NCI-H526 treated with DMSO at 0.1 percent for 48 hours (cell line): ENCODE measurements at regions not wholly inside any gene's neighbourhood (a gene's known extent, or its start where the extent isn't known, plus 50 kb on each side); places are given as distances from the start of the nearest gene placed in this dataset.
"Not testable (repeated sequence)": the region's sequence is repeated elsewhere in the genome, so short reads cannot be mapped to it uniquely, and the experiment has no call there.

Experiments
- DNase-seq: peaks from one replicate; lab custom pipeline; 2025; lab: John Stamatoyannopoulos, UW

DNA sequence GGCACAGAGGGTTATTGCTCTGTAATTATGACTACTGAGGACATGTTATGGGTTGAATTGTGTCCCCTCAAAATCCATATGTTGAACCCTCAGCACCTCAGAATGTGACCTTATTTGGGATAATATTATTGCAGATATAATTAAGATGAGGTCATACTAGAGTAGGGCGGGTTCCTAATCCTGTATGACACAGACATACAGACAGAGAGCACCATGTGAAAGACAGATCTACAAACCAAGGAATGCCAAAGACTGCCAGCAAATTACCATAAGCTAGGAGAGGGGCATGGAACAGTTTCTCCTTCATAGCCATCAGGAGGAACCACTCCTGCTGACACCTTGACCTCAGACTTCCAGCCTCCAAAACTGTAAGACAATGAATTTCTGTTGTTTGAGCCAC, 115.2 kb upstream of the OTUD4 start:
- no peak for DNase-seq

GRCh38 chr4:145295122-145295521, 114.7 kb upstream of the OTUD4 start:
- no peak for DNase-seq

DNA sequence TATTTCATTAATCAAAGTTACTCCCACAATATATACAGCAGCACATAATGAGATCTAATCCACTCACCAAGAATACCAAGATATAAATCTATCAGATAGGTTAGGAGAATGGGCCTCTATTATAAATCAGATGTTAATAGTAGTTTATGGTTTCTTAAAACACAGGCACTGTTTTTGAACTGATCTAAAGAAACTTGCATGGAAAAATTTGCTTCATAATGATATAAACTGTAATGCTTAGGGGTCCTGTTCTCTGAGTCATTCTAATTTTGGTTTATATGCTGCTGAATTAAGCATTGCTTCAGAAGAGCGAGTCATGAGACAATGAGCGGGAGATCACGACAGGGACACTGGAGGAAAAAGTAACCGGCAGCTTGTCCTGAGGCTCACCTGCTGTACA, 113.3 kb upstream of the OTUD4 start:
- DNase-seq = no peak

GRCh38 chr4:145290955-145291354, 110.6 kb upstream of the OTUD4 start:
- no peak for DNase-seq

GRCh38 chr4:145289403-145290076, 109.2 kb upstream of the OTUD4 start:
- DNase-seq = no peak

DNA sequence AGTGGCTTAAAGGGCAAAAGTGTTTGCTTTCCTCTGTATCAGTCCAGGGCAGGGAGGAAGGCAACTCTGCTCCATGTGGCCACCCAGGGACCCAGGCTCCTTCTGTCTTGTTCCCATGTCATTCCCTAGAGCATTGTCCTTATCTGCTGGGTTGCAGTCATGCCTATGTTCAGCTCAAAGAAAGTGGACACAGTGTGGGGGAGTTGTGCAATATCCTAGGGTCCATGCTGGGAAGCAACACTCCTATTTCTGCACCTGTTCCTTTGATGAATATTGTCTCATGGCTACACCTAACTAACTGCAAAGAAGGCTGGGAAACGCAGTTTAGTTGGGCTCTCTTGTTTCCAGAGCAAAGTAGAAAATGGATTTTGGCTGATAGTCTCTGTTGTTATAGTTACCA, 107.0 kb upstream of the OTUD4 start:
- no peak for DNase-seq

GRCh38 chr4:145285928-145286327, 105.5 kb upstream of the OTUD4 start:
- no peak for DNase-seq

DNA sequence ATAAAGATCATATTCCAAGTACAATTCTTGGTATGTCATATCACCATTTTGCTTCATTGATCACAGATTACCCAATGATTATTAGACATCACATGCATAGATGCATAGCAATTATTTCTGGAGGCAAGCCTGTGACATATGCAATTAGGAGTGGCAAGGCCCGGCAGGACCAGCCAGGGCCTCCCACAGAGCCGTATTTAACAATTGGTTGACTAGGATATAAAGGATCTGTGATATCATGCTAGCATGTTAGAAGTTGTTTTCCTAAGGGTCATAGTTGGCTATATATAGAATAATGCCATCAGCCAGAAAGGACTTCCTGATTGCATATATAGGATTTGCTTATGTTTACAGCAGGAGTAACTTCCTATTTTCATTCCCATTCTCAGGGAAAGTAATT, 103.5 kb upstream of the OTUD4 start:
- DNase-seq = no peak

DNA sequence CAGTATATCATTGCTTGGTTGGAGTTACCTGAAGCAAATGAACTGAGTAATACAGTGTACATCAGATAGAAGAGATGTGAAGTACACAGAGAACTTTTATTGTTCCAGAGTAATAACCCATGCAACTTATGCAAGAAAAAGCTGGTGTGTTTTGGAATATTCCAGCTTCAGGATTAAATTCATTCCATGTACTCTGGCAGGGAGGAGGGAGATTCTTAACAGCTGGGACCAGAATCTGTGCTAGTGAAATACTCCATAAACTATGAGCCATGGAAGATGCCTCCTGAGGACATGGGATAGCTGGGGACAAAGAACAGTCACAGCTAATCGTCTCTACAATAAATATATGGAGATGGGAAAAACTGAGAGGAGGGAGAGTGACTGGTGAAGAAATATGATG, 101.6 kb upstream of the OTUD4 start:
- no peak for DNase-seq

DNA sequence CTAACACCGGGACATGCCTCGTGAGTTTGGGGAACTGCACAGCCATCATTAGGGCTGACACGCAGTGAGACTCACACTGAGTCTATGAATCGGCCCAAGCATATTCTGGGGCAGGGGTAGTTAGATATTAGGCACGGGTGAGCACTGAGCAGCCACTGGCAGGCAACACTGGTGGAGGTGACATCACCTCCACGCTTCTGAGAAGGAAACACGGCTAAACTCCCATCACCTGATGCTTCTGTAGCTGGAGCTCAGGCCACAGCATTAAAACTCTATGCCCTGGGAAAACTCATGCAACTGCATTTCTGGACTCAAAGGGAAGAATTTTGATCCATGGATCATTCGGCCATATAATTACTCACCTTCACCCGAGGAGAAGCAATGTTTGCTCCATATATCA, 100.8 kb upstream of the OTUD4 start:
- no peak for DNase-seq

GRCh38 chr4:145280541-145280940, 100.2 kb upstream of the OTUD4 start:
- DNase-seq = no peak

DNA sequence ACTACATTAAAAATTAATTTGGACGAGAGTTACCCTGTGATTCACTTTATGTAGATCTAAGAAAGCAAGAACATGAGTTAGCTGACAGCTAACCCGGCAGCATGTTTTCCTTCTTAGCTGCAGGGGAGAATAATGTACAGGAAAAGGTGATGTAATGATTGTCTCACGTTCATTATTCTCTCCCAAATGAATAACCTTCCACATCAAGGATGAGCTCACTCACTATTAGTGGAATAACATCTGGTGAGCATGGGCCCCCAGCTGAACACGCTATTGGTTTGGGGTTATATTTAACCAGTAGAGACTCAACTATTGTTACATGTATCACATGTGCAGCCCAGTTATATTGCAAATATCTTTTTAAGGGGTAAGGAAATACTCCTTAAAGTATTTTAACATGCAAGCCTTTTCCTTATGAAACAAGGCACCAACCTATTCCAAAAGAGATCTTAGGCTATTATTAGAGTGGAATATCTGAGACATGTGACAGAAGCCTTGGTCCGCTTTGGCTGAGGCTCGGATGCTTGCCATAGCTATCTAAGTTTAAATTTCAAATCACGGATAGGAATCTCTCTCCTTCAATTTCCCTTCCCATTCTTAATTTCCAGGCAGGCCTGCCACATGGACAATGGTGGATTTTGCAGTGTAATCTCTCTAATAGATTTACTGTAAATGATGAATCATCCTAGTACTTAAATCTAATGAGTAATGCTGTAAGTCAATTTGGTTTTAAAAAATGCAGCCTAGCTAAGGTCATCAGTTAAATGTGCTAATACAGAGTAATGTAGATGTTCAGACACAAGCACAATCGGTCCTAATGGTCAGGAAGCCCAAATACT, 99.0 kb upstream of the OTUD4 start:
- no peak for DNase-seq

- DNase-seq = no peak
These were observed 98.1 kb upstream of the OTUD4 start for GRCh38 chr4:145278341-145279121.

GRCh38 chr4:145277011-145277410, 96.6 kb upstream of the OTUD4 start:
- DNase-seq = no peak

DNA sequence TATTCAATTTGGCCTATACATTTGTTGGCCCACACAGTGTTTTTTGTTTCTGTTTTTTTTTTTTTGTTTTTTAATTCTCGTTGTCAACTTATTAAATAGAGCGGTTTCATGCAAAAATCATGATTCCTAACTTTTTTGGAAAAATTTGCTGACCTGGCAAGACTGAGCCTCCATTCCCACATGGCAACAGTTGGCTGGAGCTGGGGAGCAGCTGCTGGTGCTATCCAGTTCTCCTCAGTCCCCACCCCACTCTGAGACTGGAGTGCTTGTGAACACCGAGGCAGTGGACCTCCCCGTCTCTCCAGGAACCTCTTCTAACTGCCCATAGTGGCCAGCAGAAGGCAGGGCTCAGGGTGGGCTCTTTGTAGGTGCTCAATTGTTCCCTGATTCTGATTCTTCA, 95.7 kb upstream of the OTUD4 start:
- DNase-seq = no peak

GRCh38 chr4:145271194-145271593, 90.8 kb upstream of the OTUD4 start:
- DNase-seq = no peak

DNA sequence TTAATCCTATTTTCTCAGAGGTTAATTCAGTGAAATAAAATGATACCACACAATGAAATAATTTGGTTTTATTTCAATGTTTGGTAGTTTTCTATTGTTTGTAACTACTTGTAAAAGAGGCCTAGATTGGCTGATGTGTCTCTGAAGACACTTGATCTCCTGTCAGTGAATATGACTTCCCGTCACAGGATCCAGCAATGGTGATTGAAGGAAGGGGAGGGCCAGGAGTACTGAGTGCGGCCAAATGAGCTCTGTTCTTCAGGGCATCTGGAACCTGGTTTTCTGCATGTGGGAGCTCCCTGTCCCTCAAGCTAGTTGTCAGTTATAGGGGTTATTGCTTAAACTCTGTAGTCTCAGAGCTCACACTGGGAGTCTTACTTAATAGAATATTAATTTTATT, 86.5 kb upstream of the OTUD4 start:
- DNase-seq = no peak

DNA sequence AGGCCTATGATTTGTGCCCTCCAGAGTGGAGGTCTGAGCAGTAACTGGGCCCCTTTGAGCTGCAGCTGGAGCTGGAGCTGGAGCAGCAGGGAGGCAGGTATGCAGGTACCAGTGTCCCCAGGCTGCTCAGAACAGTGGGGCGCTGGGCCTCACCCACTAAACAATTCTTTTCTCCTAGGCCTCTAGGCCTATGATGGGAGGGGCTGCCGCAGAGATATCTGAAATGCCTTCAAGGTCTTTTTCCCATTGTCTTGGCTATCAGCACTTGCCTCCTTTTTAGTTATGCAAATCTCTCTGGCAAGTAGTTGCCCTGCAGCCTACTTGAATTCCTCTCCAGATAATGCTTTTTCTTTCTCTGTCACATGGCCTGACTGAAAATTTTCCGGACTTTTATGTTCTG, 79.7 kb upstream of the OTUD4 start:
- DNase-seq = no peak

- DNase-seq = not testable (repeated sequence)
These were observed 74.9 kb upstream of the OTUD4 start for GRCh38 chr4:145255311-145255710.

GRCh38 chr4:145252190-145252589, 71.8 kb upstream of the OTUD4 start:
- DNase-seq = no peak

- no peak for DNase-seq
These were observed 71.0 kb upstream of the OTUD4 start for GRCh38 chr4:145251391-145251790.

GRCh38 chr4:145248971-145249370, 68.6 kb upstream of the OTUD4 start:
- DNase-seq = no peak

DNA sequence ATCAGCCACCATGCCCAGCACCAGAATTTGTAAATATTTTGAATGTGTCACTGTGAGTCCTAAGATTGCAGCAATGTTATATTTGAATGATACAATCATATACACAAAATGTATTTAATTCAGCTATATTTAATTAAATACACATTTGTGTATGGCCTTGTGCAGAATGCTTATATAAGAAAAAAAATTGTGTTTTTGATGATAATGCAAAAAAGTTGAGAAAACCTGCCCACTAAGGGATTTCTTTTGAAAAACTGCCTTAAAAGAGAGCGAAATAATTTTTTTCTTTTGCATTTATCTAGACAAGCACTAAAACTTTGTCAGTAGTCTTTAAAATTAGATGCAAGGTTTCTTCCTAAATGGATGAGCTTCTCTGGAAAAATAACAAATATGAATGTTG, 68.1 kb upstream of the OTUD4 start:
- DNase-seq = no peak
